22Rv1 (cell line): ENCODE measurements at regions not wholly inside any gene's neighbourhood (a gene's known extent, or its start where the extent isn't known, plus 50 kb on each side); places are given as distances from the start of the nearest gene placed in this dataset.

Experiments used
- CTCF ChIP-seq: fragments of 450-650 bp; IDR thresholded peaks from 2 replicates; pipeline ENCODE4 v1.5.1; 2017; ENCODE audit warnings: mild to moderate bottlenecking
- ZFX ChIP-seq: fragments of 450-650 bp; IDR thresholded peaks from 2 replicates; pipeline ENCODE4 v1.6.1; 2017; ENCODE audit warnings: antibody characterized with exemption, borderline replicate concordance

DNA sequence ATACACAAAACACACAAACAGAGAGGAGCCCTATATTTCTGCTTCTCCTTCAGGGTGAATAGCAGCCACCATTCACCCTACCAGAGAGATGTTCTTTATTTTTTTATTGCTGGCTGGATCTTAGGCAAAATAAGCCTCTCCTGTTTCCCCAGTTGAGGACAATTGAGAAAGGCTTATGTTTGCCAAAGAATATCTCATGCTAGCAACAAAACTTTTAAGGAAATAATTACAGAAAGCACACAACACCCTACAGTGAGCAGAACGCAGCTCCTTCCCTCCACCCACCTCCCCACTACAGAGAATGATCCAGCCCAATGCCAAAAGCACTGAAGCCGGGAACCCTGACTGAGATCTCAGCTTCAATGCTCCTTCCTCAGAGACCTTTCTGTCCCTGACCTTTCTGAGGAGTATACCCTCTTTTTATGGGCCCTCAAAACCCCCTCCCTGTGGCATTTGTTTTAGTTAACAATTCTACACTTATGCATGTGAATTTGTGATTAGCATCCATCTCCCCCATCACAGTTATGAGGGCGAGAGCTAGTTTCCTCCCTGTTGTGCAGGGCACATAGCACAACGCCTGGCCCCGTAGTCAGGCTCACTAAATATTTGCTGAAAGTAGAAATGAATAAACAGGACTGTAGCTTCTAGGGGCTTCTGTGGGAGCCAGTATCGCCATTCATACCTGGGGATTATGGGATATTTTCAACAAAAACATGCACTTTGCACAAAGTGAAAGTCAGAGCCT lies 491.6 kb upstream of the CDH4 start:
- TF ChIP-seq CTCF: no peak
- no peak for TF ChIP-seq ZFX
